Aorta (tissue), 5 donors: ENCODE measurements at regions not wholly inside any gene's neighbourhood (a gene's known extent, or its start where the extent isn't known, plus 50 kb on each side); places are given as distances from the start of the nearest gene placed in this dataset.

Experiments
- ATAC-seq: fragments of 200-7000 bp; cut with Tn5 transposase; one replicate; pipeline ENCODE4 v1.9.1; 2022; ENCODE audit warnings: moderate library complexity; ENCODE audit not compliant: low FRiP score
- DNase-seq, 2 donors: peaks; one replicate each; pipeline ENCODE4 v3.0.0-alpha.2; 2020
- H3K27ac ChIP-seq, 2 donors: one replicate each; pipeline ENCODE4 v1.5.1; 2013; ENCODE audit warnings: low read length in 2 of 2, mild to moderate bottlenecking in 2 of 2, moderate library complexity in 2 of 2, control low read depth in 1 of 2, inconsistent platforms in 1 of 2, low read depth in 1 of 2
- H3K27me3 ChIP-seq, 2 donors: one replicate each; pipeline ENCODE4 v1.6.1; 2013; ENCODE audit warnings: control low read depth in 1 of 2, low read length in 1 of 2, mild to moderate bottlenecking in 1 of 2, moderate library complexity in 1 of 2; ENCODE audit not compliant: insufficient read depth in 2 of 2, control insufficient read depth in 1 of 2
- H3K36me3 ChIP-seq, 2 donors: one replicate each; pipeline ENCODE4 v1.6.1; 2013; ENCODE audit warnings: control low read depth in 1 of 2, low read length in 1 of 2, mild to moderate bottlenecking in 1 of 2; ENCODE audit not compliant: insufficient read depth in 2 of 2, control insufficient read depth in 1 of 2
- H3K4me1 ChIP-seq, 2 donors: one replicate each; pipeline ENCODE4 v1.6.1; 2013; ENCODE audit warnings: low read length in 2 of 2, control low read depth in 1 of 2, mild to moderate bottlenecking in 1 of 2, moderate library complexity in 1 of 2; ENCODE audit not compliant: insufficient read depth in 2 of 2, control insufficient read depth in 1 of 2
- H3K4me3 ChIP-seq, 2 donors: one replicate each; pipeline ENCODE4 v1.5.1; 2013; ENCODE audit warnings: low read length in 2 of 2, control low read depth in 1 of 2, mild to moderate bottlenecking in 1 of 2
- H3K9me3 ChIP-seq: one replicate; pipeline ENCODE4 v1.6.1; 2013; ENCODE audit warnings: mild to moderate bottlenecking, low read length; ENCODE audit not compliant: control insufficient read depth
- WGBS, 2 donors: extraction: QIAGEN DNeasy Blood & Tissue Kit; methylation state at CpG; one replicate each; pipeline ENCODE4 v1.1.7; 2013; 5-methylcytosine and 5-hydroxymethylcytosine counted together
- intact Hi-C, 2 donors: fragments of 100-400 bp; cut with DNase I; formaldehyde crosslinking; loops; one replicate each; pipeline versions ENCODE4 v1.14.2 to v1.15.0; 2022
- donor health status: healthy with polysubstance abuse.
- donor health status: Bipolar disorder and iron deficiency.
- donor health status: DM: no; HTN: no; CAD: no.
- donor health status: DM: no; HTN: no; CAD: no.
- donor health status: DM: yes; HTN: yes; CAD: no.

DNA sequence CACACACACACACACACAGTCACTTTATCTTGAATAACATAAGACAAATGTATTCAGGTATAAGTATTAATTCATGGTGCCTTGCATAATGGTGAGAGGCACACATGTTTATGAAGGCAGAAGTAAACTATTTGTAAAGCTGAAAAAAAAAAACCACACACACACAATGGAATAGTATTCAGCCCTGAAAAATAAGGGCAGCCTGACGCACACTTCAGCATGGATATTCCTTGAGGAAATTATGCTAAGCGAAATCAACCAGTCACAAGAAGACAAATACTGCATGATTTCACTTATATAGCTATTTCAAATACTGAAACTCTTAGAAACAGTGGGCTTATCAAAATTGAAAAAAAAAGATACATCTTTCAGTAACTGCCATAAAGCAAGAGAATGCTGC is 200.2 kb upstream of the RBFOX1 start:
- no peak for DNase-seq
- WGBS, 2 donors: 85 to 89% methylated on average over 2 of the region's 2 CpGs
- no peak for ATAC-seq
- intact Hi-C loops: no loop called here
- Histone ChIP-seq H3K27me3 (no peaks in the 10 kb centered on the region), H3K27ac (no peak overlapping the region), H3K4me1 (no peaks in the 10 kb centered on the region), H3K36me3 (no peaks in the 10 kb centered on the region), H3K4me3 (no peak overlapping the region), H3K9me3 (no peaks in the 10 kb centered on the region)

GRCh38 chr16:7124701-7125100 is 207.9 kb upstream of the RBFOX1 start:
- Histone ChIP-seq H3K36me3 (no peaks in the 10 kb centered on the region), H3K9me3 (no peaks in the 10 kb centered on the region), H3K27me3 (no peaks in the 10 kb centered on the region), H3K4me3 (no peak overlapping the region), H3K27ac (no peak overlapping the region), H3K4me1 (no peaks in the 10 kb centered on the region)
- intact Hi-C loops: no loop called here
- ATAC-seq (no peak), DNase-seq (no peak)
- WGBS, 2 donors: 32 to 36% methylated on average over 5 of the region's 5 CpGs

- DNase-seq: no peak
- Histone ChIP-seq H3K9me3 (no peaks in the 10 kb centered on the region), H3K36me3 (no peaks in the 10 kb centered on the region), H3K4me1 (no peaks in the 10 kb centered on the region), H3K27me3 (no peaks in the 10 kb centered on the region), H3K4me3 (no peak overlapping the region), H3K27ac (no peak overlapping the region)
- no peak for ATAC-seq
- intact Hi-C loops: no loop called here
- 76 to 79% methylated on average over 2 of the region's 2 CpGs for WGBS, 2 donors
Observed at GRCh38 chr16:7124242-7124641, 208.4 kb upstream of the RBFOX1 start.

DNA sequence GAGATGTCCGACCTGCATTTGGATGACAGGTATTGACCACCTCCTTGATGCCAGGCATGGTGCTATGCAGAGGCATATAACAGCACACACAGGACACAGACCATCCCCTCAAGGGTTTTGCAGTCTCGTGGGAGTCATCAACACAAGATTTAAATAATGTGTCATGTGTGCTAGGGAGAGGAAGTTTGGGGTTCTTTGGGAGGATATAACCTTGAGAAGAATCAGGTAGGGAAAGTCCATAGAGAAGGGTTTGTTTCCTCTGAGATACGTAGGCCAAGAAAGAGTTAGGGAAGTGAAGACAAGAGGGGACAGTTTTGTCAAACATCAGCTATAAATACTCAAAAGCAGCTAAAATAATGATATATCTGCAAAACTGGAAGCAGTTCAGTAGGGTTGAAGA is 215.9 kb upstream of the RBFOX1 start:
- intact Hi-C loops: no loop called here
- no peaks in the 10 kb centered on the region for H3K27me3 ChIP-seq
- ATAC-seq: no peak
- H3K36me3 ChIP-seq: no peaks in the 10 kb centered on the region
- H3K27ac ChIP-seq: no peak overlapping the region
- no peaks in the 10 kb centered on the region for H3K4me1 ChIP-seq
- H3K4me3 ChIP-seq: no peak overlapping the region
- H3K9me3 ChIP-seq: no peaks in the 10 kb centered on the region
- 57 to 65% methylated on average over 3 of the region's 3 CpGs for WGBS, 2 donors
- no peak for DNase-seq

DNA sequence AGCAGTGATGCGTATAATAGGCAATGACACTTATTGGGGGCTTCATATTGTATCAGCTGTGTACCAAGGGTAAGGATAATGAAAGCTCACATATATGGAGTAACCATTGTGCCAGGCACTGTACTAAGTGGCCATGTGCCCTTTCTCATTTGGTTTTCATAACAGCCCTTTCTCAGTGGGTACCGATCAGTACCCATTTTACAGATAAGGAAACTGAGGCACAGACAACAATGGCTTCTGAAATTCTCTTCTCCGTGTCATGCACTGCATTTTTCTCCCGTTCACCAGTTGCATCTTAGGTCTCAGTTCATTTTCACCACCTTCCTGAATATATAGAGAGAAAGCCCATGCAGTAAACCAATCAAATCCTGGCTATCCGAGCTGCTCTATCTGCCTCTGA is 216.7 kb upstream of the RBFOX1 start:
- 81 to 83% methylated on average over 5 of the region's 5 CpGs for WGBS, 2 donors
- Histone ChIP-seq H3K27me3 (no peaks in the 10 kb centered on the region), H3K9me3 (no peaks in the 10 kb centered on the region), H3K4me3 (no peak overlapping the region), H3K27ac (no peak overlapping the region), H3K4me1 (no peaks in the 10 kb centered on the region), H3K36me3 (no peaks in the 10 kb centered on the region)
- ATAC-seq (no peak), DNase-seq (no peak)
- intact Hi-C loops: no loop called here

DNA sequence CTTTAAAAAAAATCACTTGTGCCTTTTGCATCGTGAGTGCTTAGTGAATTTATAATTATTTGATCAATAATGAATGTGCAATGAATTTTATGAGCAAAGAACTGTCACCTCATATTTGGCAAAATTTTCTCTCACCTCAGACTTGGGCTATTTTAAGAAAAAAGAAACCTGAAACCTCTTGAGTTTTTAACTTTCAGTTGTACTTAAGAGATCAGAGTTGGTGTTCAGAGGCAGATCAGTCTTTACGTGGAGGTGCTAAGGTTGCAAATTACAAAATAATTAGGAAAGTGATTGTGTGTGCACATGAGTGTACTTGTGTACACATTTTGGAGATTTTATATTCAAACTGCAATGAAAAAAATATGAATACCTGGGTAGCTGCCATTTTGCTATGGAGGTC is 218.7 kb upstream of the RBFOX1 start:
- Histone ChIP-seq H3K27me3 (no peaks in the 10 kb centered on the region), H3K4me3 (no peak overlapping the region), H3K4me1 (no peaks in the 10 kb centered on the region), H3K36me3 (no peaks in the 10 kb centered on the region), H3K9me3 (no peaks in the 10 kb centered on the region), H3K27ac (no peak overlapping the region)
- DNase-seq (no peak), ATAC-seq (no peak)
- intact Hi-C loops: no loop called here
- 72% methylated on average over 2 of the region's 2 CpGs for WGBS, 2 donors

DNA sequence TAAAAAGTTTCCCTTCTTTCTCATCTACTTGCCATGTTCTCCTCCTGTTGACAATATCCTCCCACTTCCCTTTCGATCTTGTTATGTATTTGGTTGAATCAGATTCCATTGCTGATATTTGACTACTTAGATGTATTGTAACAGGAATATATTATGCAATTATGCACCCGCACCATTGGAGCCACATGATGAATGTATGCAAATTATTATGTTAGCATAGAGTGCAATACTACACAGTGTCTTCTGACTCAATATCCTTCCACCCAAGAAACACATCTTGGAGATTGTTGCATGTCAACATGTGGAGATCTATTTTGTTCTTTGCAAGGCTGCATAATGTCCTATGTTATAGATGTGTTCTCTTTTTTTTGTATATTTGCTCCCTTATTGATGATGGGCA is 219.2 kb upstream of the RBFOX1 start:
- WGBS, 2 donors: 84 to 86% methylated on average over 2 of the region's 2 CpGs
- H3K4me3 ChIP-seq: no peak overlapping the region
- ATAC-seq (no peak), DNase-seq (no peak)
- intact Hi-C loops: no loop called here
- no peaks in the 10 kb centered on the region for H3K9me3 ChIP-seq
- H3K27ac ChIP-seq: no peak overlapping the region
- H3K27me3 ChIP-seq: no peaks in the 10 kb centered on the region
- H3K36me3 ChIP-seq: no peaks in the 10 kb centered on the region
- H3K4me1 ChIP-seq: no peaks in the 10 kb centered on the region

GRCh38 chr16:7111265-7111664 is 221.4 kb upstream of the RBFOX1 start:
- no peak overlapping the region for H3K4me3 ChIP-seq
- H3K27ac ChIP-seq: no peak overlapping the region
- intact Hi-C loops: no loop called here
- no peaks in the 10 kb centered on the region for H3K4me1 ChIP-seq
- H3K36me3 ChIP-seq: no peaks in the 10 kb centered on the region
- ATAC-seq: no peak
- no peaks in the 10 kb centered on the region for H3K27me3 ChIP-seq
- WGBS, 2 donors: 8 to 25% methylated on average over 3 of the region's 3 CpGs
- DNase-seq: no peak
- H3K9me3 ChIP-seq: no peaks in the 10 kb centered on the region

- H3K4me1 ChIP-seq: no peaks in the 10 kb centered on the region
- DNase-seq (no peak), ATAC-seq (no peak)
- H3K9me3 ChIP-seq: no peaks in the 10 kb centered on the region
- intact Hi-C loops: no loop called here
- no peaks in the 10 kb centered on the region for H3K36me3 ChIP-seq
- H3K27me3 ChIP-seq: no peaks in the 10 kb centered on the region
- H3K4me3 ChIP-seq: no peak overlapping the region
- H3K27ac ChIP-seq: no peak overlapping the region
- WGBS, 2 donors: 65 to 68% methylated on average over 3 of the region's 3 CpGs
Observed at GRCh38 chr16:7107436-7107835, 225.2 kb upstream of the RBFOX1 start.
